Neural progenitor cell (in vitro differentiated cells): ENCODE measurements at regions not wholly inside any gene's neighbourhood (a gene's known extent, or its start where the extent isn't known, plus 50 kb on each side); places are given as distances from the start of the nearest gene placed in this dataset.
"Not testable (repeated sequence)": the region's sequence is repeated elsewhere in the genome, so short reads cannot be mapped to it uniquely, and the experiment has no call there.

Experiments used
- EZH2phosphoT487 ChIP-seq: fragments of 200-600 bp; sonication (generic); IDR thresholded peaks from 2 replicates; pipeline ENCODE4 v1.6.1; 2017; ENCODE audit warnings: antibody characterized with exemption
- TF ChIP-seq, protein P1 (sequence below): fragments of 200-600 bp; sonication (generic); IDR thresholded peaks from 2 replicates; pipeline ENCODE4 v1.5.1; 2017; ENCODE audit warnings: antibody characterized with exemption, mild to moderate bottlenecking

DNA sequence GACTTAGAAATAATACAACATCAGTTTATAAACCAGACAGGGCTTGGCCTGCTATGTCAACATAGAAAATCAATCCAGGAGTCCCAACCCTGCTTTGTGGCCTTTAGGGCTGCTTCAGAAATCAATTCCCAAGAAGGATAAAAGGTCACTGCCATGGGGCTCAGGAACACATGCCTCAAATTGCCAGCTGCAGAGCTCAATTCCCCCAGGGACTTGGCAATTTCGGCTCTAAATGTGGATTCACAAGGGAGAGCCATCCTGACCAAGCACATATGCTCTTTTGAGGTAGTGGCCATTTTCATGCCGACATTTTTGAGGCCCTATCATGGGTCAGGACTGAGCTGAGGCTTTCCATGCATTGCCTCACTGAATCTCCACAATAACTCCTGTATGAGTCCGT, 97.5 kb downstream of the SPDYE17 start:
- TF ChIP-seq, protein P1, sequence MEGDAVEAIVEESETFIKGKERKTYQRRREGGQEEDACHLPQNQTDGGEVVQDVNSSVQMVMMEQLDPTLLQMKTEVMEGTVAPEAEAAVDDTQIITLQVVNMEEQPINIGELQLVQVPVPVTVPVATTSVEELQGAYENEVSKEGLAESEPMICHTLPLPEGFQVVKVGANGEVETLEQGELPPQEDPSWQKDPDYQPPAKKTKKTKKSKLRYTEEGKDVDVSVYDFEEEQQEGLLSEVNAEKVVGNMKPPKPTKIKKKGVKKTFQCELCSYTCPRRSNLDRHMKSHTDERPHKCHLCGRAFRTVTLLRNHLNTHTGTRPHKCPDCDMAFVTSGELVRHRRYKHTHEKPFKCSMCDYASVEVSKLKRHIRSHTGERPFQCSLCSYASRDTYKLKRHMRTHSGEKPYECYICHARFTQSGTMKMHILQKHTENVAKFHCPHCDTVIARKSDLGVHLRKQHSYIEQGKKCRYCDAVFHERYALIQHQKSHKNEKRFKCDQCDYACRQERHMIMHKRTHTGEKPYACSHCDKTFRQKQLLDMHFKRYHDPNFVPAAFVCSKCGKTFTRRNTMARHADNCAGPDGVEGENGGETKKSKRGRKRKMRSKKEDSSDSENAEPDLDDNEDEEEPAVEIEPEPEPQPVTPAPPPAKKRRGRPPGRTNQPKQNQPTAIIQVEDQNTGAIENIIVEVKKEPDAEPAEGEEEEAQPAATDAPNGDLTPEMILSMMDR: not testable (repeated sequence)
- not testable (repeated sequence) for TF ChIP-seq EZH2phosphoT487
